Caco-2 (cell line): ENCODE measurements at regions not wholly inside any gene's neighbourhood (a gene's known extent, or its start where the extent isn't known, plus 50 kb on each side); places are given as distances from the start of the nearest gene placed in this dataset.

ENCODE experiments used
- BruUV-seq: library from RNA; stranded (reverse); fragments of 400-500 nt; replicated peaks from 2 replicates; lab custom pipeline; 2021; lab: Mats Ljungman, UMichigan
- CTCF ChIA-PET: fragments of 300-600 bp; sonication (Branson Sonifier 250); formaldehyde crosslinking; loops from one replicate; lab custom pipeline; 2022; ENCODE audit warnings: antibody characterized with exemption; lab: Charles Lee
- POLR2A ChIA-PET: fragments of 300-600 bp; sonication (Branson Sonifier 250); formaldehyde crosslinking; loops from one replicate; lab custom pipeline; 2022; ENCODE audit warnings: antibody characterized with exemption; lab: Charles Lee
- DNase-seq, 2 experiments: peaks; one replicate each; pipeline versions ENCODE4 v3.0.0 to v3.0.0-alpha.2; 2020 to 2022
- H3K27me3 ChIP-seq: replicated peaks from 2 replicates; pipeline ENCODE4 v1.6.0; 2011; ENCODE audit warnings: low read length; ENCODE audit not compliant: control insufficient read depth, insufficient read depth
- H3K36me3 ChIP-seq: 2 replicates; pipeline ENCODE4 v1.5.1; 2011; ENCODE audit warnings: low read length; ENCODE audit not compliant: control insufficient read depth, insufficient read depth
- H3K4me1 ChIP-seq: fragments of 250-450 bp; sonication (Bioruptor Pico); 2 replicates; pipeline ENCODE4 v1.5.1; 2020; ENCODE audit warnings: mild to moderate bottlenecking
- H3K4me3 ChIP-seq: 2 replicates; pipeline ENCODE4 v1.5.1; 2011; ENCODE audit warnings: low read depth, mild to moderate bottlenecking, control low read depth, low read length
- H3K9me3 ChIP-seq: fragments of 250-450 bp; sonication (Bioruptor Pico); 2 replicates; pipeline ENCODE4 v1.5.1; 2020; ENCODE audit warnings: mild to moderate bottlenecking, moderate library complexity
- H3K27ac Mint-ChIP-seq: one replicate; pipeline ENCODE4 v1.8.0; 2022; ENCODE audit warnings: mixed read lengths; ENCODE audit not compliant: unreplicated experiment
- H3K27me3 Mint-ChIP-seq: one replicate; pipeline ENCODE4 v1.8.0; 2022; ENCODE audit warnings: mixed read lengths; ENCODE audit not compliant: insufficient read depth, unreplicated experiment
- H3K36me3 Mint-ChIP-seq: one replicate; pipeline ENCODE4 v1.8.0; 2022; ENCODE audit warnings: mild to moderate bottlenecking, mixed read lengths; ENCODE audit not compliant: insufficient read depth, unreplicated experiment
- H3K4me1 Mint-ChIP-seq: one replicate; pipeline ENCODE4 v1.8.0; 2022; ENCODE audit warnings: low read depth, mixed read lengths; ENCODE audit not compliant: unreplicated experiment
- H3K4me3 Mint-ChIP-seq: one replicate; pipeline ENCODE4 v1.8.0; 2022; ENCODE audit warnings: mild to moderate bottlenecking, moderate library complexity, mixed read lengths; ENCODE audit not compliant: unreplicated experiment
- H3K9me3 Mint-ChIP-seq: one replicate; pipeline ENCODE4 v1.8.0; 2022; ENCODE audit warnings: mixed read lengths; ENCODE audit not compliant: unreplicated experiment
- CTCF ChIP-seq, 2 experiments: fragments of 200-600 bp in 1 of 2; IDR thresholded peaks; 1 replicate in 1 of 2; 2 replicates in 1 of 2; pipeline versions ENCODE4 v1.5.1 to v1.8.0; 2011 to 2022; ENCODE audit warnings: antibody characterized with exemption in 1 of 2, control low read depth in 1 of 2, inconsistent platforms in 1 of 2, low read depth in 1 of 2, low read length in 1 of 2, mild to moderate bottlenecking in 1 of 2, moderate library complexity in 1 of 2; ENCODE audit not compliant: insufficient read depth in 1 of 2, severe bottlenecking in 1 of 2, unreplicated experiment in 1 of 2
- intact Hi-C: fragments of 100-400 bp; cut with micrococcal nuclease; formaldehyde crosslinking; loops from one replicate; pipeline ENCODE4 v1.10.0; 2022; ENCODE audit not compliant: unreplicated experiment

GRCh38 chr9:134229466-134230091, 65.2 kb upstream of the RNU6ATAC start:
- Histone ChIP-seq H3K9me3 (no peaks in the 10 kb centered on the region), H3K27me3 (no peaks in the 10 kb centered on the region), H3K4me1 (no peaks in the 10 kb centered on the region), H3K36me3 (no peaks in the 10 kb centered on the region), H3K4me3 (no peak overlapping the region)
- no peak for TF ChIP-seq CTCF (IDR thresholded peaks at IDR 0.05; ENCODE audit: insufficient read depth in 1 of 2, low read depth in 1 of 2, low read length in 1 of 2, severe bottlenecking in 1 of 2, unreplicated experiment in 1 of 2)
- DNase-seq, result no peak
- Mint-ChIP-seq H3K27me3 (no peaks in the 10 kb centered on the region), H3K9me3 (no peaks in the 10 kb centered on the region), H3K4me1 (peaks cover 7% of the 10 kb centered on the region), H3K36me3 (no peaks in the 10 kb centered on the region), H3K27ac (no peak overlapping the region), H3K4me3 (no peak overlapping the region)
- intact Hi-C loops, result no loop called here
- BruUV-seq, result no TSS peak
- POLR2A ChIA-PET, result no interaction called here
- CTCF ChIA-PET, result no interaction called here

GRCh38 chr9:134230092-134230941, 66.0 kb upstream of the RNU6ATAC start:
- H3K36me3 Mint-ChIP-seq, result no peaks in the 10 kb centered on the region
- no peak overlapping the region for H3K4me3 ChIP-seq
- peaks cover 6% of the 10 kb centered on the region for H3K4me1 Mint-ChIP-seq
- H3K4me1 ChIP-seq, result no peaks in the 10 kb centered on the region
- BruUV-seq, result no TSS peak
- no peaks in the 10 kb centered on the region for H3K9me3 ChIP-seq
- no peak for DNase-seq
- H3K27me3 ChIP-seq, result no peaks in the 10 kb centered on the region
- intact Hi-C loops, result no loop called here
- H3K4me3 Mint-ChIP-seq, result no peak overlapping the region
- H3K27me3 Mint-ChIP-seq, result no peaks in the 10 kb centered on the region
- no peaks in the 10 kb centered on the region for H3K36me3 ChIP-seq
- no peak for TF ChIP-seq CTCF (IDR thresholded peaks at IDR 0.05; ENCODE audit: insufficient read depth in 1 of 2, low read depth in 1 of 2, low read length in 1 of 2, severe bottlenecking in 1 of 2, unreplicated experiment in 1 of 2)
- ChIA-PET POLR2A (interaction anchor here (0.6 kb wide), 1 partner anchor 17 kb away, joined by 4 read pairs; no protein-coding TSS in a partner anchor), CTCF (no interaction called here)
- no peaks in the 10 kb centered on the region for H3K9me3 Mint-ChIP-seq
- peak overlapping the region; percentile 65 for H3K27ac Mint-ChIP-seq

- Histone ChIP-seq H3K4me1 (no peaks in the 10 kb centered on the region), H3K36me3 (no peaks in the 10 kb centered on the region), H3K9me3 (no peaks in the 10 kb centered on the region), H3K4me3 (no peak overlapping the region), H3K27me3 (no peaks in the 10 kb centered on the region)
- ChIA-PET CTCF (no interaction called here), POLR2A (interaction anchor here (0.6 kb wide), 1 partner anchor 17 kb away, joined by 4 read pairs; no protein-coding TSS in a partner anchor)
- intact Hi-C loops, result no loop called here
- no peaks in the 10 kb centered on the region for H3K36me3 Mint-ChIP-seq
- no peak overlapping the region for H3K4me3 Mint-ChIP-seq
- no peaks in the 10 kb centered on the region for H3K27me3 Mint-ChIP-seq
- TF ChIP-seq CTCF (IDR thresholded peaks at IDR 0.05; ENCODE audit: insufficient read depth in 1 of 2, low read depth in 1 of 2, low read length in 1 of 2, severe bottlenecking in 1 of 2, unreplicated experiment in 1 of 2), result no peak
- H3K27ac Mint-ChIP-seq, result no peak overlapping the region
- no peaks in the 10 kb centered on the region for H3K9me3 Mint-ChIP-seq
- H3K4me1 Mint-ChIP-seq, result no peaks in the 10 kb centered on the region
- no peak for DNase-seq
- BruUV-seq, result no TSS peak
Observed at GRCh38 chr9:134230942-134231325, 66.6 kb upstream of the RNU6ATAC start.
